DOHH2 (cell line): ENCODE measurements at regions not wholly inside any gene's neighbourhood (a gene's known extent, or its start where the extent isn't known, plus 50 kb on each side); places are given as distances from the start of the nearest gene placed in this dataset.

Source experiments
- EZH2phosphoT487 ChIP-seq: fragments of 200-600 bp; sonication (generic); IDR thresholded peaks from 2 replicates; pipeline ENCODE4 v1.6.1; 2017; ENCODE audit warnings: borderline replicate concordance, mild to moderate bottlenecking, antibody characterized with exemption, low read length, moderate library complexity, mixed read lengths
- TF ChIP-seq, protein P1 (sequence below): fragments of 200-600 bp; sonication (generic); IDR thresholded peaks from one replicate; pipeline ENCODE4 v1.5.1; 2014; ENCODE audit warnings: antibody characterized with exemption, mild to moderate bottlenecking, low read depth, low read length; ENCODE audit not compliant: poor library complexity, severe bottlenecking

DNA sequence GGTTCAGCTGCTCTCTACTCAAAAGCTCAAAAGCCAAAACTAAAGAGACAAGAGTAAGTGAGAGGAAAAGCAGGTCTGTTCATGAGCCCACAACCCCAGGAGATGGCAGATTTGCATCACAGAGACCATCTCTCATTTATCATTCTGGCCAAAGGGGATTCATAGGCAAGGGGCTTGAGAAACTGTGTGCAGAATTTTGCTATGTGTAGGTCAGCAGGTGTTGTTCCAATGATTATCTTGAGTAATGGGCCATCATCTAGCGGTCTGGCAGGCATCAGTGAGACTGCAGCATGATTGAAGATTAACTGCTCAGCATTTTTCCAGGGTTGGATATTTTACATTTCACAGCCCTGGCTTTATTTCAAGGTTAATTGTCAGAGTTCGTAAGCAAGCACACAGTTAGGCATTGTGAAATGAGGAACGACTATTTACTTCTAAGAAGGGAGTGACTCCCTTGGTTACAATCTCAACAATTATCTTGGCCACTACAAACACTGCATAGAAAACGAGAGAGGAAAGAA, 1204.6 kb upstream of the TMPRSS15 start:
- TF ChIP-seq, protein P1, sequence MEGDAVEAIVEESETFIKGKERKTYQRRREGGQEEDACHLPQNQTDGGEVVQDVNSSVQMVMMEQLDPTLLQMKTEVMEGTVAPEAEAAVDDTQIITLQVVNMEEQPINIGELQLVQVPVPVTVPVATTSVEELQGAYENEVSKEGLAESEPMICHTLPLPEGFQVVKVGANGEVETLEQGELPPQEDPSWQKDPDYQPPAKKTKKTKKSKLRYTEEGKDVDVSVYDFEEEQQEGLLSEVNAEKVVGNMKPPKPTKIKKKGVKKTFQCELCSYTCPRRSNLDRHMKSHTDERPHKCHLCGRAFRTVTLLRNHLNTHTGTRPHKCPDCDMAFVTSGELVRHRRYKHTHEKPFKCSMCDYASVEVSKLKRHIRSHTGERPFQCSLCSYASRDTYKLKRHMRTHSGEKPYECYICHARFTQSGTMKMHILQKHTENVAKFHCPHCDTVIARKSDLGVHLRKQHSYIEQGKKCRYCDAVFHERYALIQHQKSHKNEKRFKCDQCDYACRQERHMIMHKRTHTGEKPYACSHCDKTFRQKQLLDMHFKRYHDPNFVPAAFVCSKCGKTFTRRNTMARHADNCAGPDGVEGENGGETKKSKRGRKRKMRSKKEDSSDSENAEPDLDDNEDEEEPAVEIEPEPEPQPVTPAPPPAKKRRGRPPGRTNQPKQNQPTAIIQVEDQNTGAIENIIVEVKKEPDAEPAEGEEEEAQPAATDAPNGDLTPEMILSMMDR = no peak
- no peak for TF ChIP-seq EZH2phosphoT487
